SJCRH30 (cell line): ENCODE measurements at regions not wholly inside any gene's neighbourhood (a gene's known extent, or its start where the extent isn't known, plus 50 kb on each side); places are given as distances from the start of the nearest gene placed in this dataset.
A peak's percentile ranks its signal among the peaks of the same experiment; 100 is the strongest.
"Not testable (repeated sequence)": the region's sequence is repeated elsewhere in the genome, so short reads cannot be mapped to it uniquely, and the experiment has no call there.

Source experiments
- DNase-seq, 2 experiments: peaks; one replicate each; pipeline ENCODE4 v3.0.0-alpha.2; 2015 to 2020
- H3K27ac ChIP-seq: fragments of 250-450 bp; sonication (Bioruptor Pico); 2 replicates; pipeline ENCODE4 v1.5.1; 2020; ENCODE audit warnings: mild to moderate bottlenecking, moderate library complexity
- H3K27me3 ChIP-seq: fragments of 250-450 bp; sonication (Bioruptor Pico); 2 replicates; pipeline ENCODE4 v1.5.1; 2020; ENCODE audit warnings: mild to moderate bottlenecking, moderate library complexity
- H3K36me3 ChIP-seq: fragments of 250-450 bp; sonication (Bioruptor Pico); 2 replicates; pipeline ENCODE4 v1.5.1; 2020; ENCODE audit warnings: mild to moderate bottlenecking, moderate library complexity
- H3K4me1 ChIP-seq: fragments of 250-450 bp; sonication (Bioruptor Pico); 2 replicates; pipeline ENCODE4 v1.5.1; 2020; ENCODE audit warnings: mild to moderate bottlenecking, moderate library complexity
- H3K4me3 ChIP-seq: fragments of 250-450 bp; sonication (Bioruptor Pico); 2 replicates; pipeline ENCODE4 v1.5.1; 2020; ENCODE audit warnings: mild to moderate bottlenecking, moderate library complexity
- H3K9me3 ChIP-seq: fragments of 250-450 bp; sonication (Bioruptor Pico); replicated peaks from 2 replicates; pipeline ENCODE4 v1.5.1; 2020; ENCODE audit warnings: mild to moderate bottlenecking, moderate library complexity

DNA sequence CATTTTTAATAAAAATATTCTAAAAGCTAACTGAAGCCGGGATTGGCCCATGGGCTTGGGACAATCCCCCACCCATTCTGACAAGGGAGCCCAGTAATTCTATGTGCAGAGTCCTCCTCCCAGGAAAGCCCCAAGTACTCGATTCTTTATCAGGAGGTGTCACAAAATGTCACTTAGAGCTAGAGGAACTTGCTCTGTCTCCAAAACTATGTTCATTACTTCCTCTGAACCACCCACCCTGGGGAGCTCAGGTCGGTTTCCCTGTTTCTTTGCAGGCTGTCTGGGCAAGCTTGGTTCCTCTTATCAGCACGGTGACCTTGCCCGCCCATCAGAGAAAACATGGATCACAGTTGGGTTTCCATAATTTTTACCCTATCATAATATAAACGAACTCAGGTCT, 430.6 kb upstream of the ID2 start:
- H3K27me3 ChIP-seq: no peaks in the 10 kb centered on the region; the same call in 1 of the 2 replicates
- DNase-seq: no peak
- H3K9me3 ChIP-seq: no peaks in the 10 kb centered on the region
- H3K27ac ChIP-seq: no peak overlapping the region
- H3K36me3 ChIP-seq: no peaks in the 10 kb centered on the region
- H3K4me3 ChIP-seq: no peak overlapping the region
- H3K4me1 ChIP-seq: no peaks in the 10 kb centered on the region

DNA sequence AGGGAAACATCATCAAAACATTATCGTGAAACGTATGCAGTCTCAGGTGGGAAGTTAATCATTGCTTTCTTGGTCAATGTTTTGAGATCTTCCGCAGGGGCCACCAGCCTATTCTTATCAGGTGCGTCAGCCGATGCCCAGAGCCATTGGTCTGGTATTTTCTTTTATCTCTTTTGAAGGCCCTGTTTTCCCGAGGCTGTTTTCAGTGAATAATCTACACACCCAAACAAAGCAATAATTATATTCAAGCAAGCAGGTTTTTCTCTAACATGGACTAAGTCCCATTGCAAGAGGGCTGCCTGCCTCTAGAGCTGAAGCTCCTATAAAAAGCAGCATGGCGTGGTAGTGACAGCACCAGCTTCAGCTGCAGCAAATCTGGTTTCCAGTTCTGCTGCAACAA, 430.0 kb upstream of the ID2 start:
- no peaks in the 10 kb centered on the region; the same call in 1 of the 2 replicates for H3K27me3 ChIP-seq
- H3K4me3 ChIP-seq: no peak overlapping the region
- no peak overlapping the region for H3K27ac ChIP-seq
- no peaks in the 10 kb centered on the region for H3K4me1 ChIP-seq
- no peak for DNase-seq
- no peaks in the 10 kb centered on the region for H3K36me3 ChIP-seq
- no peaks in the 10 kb centered on the region for H3K9me3 ChIP-seq

DNA sequence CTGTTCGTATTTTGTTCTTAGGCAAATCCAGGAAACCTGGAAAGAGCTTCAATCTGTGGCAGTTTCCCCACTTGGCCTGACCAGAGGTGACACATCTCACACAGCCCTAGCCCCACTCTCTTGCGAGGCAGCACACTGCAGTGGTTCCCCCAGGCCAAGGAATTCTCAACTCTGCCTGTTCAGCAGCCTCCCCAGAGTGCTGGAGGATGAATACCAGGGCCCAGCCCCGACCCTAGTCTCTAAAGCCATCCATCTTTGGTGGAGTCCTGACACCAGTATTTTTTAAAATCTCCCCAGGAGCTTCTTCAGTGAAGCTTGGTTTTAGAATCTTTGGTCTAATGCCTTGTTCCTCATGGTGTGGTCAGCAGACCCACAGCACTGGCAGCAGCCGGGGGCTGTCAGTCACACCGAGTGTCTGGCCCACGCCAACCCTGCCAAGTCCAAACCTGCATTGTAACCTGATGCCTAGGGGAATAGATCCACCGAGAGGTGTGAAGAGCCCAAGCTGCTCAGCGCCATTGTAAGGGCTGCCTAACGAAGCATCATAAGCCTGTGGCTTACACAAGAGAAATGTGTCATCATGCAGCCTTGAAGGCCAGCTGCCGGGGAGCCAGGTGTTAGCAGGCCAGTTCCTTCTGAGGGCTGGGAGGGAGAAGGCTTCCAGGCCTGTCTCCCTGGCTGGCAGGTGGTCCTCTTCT, 428.7 kb upstream of the ID2 start:
- DNase-seq: peak in 1 of 2 experiments; percentile 29
- H3K9me3 ChIP-seq: no peaks in the 10 kb centered on the region
- no peak overlapping the region for H3K27ac ChIP-seq
- H3K27me3 ChIP-seq: no peaks in the 10 kb centered on the region; the same call in 1 of the 2 replicates
- H3K4me1 ChIP-seq: no peaks in the 10 kb centered on the region
- H3K4me3 ChIP-seq: no peak overlapping the region
- no peaks in the 10 kb centered on the region for H3K36me3 ChIP-seq

DNA sequence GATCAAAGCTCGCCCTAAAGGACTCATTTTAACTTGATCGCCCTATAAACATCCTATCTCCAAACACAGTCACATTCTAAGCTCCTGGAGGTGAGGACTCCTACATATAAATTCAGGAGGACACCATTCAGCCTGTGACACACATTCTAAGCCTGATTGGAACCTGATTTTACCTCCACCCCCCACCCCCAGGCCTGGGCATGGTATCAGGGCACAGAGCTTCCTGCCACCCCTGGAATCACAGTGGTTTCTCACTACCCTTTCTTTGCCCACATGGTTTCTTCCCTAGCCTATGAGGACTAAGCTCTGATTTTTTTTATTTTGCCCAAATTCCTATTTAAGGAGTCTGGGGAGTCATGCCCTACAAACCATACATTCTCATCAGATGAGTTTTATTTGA, 428.1 kb upstream of the ID2 start:
- Histone ChIP-seq H3K4me3 (no peak overlapping the region), H3K27me3 (no peaks in the 10 kb centered on the region; the same call in 1 of the 2 replicates), H3K36me3 (no peaks in the 10 kb centered on the region), H3K9me3 (no peaks in the 10 kb centered on the region), H3K4me1 (no peaks in the 10 kb centered on the region), H3K27ac (no peak overlapping the region)
- no peak for DNase-seq

DNA sequence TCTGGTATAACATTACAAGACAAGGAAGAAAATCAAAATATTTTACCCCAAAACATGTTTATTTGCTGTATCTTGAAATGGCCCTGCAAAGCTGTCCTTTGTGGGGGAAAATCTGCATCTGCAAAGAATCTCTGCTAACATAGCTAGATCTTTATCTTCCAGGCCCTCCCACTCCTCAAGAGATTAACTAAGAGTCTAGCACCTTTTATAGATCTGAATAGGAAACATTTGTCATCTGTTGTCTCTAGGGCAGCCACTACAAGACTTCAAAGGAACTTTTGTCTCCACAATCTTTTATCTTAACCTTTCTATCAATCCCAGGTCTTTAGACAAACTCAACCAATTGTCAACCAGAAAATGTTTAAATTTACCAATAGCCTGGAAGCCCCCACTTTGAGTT, 427.6 kb upstream of the ID2 start:
- DNase-seq, H3K27me3 ChIP-seq, H3K36me3 ChIP-seq, H3K9me3 ChIP-seq, H3K4me3 ChIP-seq, H3K27ac ChIP-seq, H3K4me1 ChIP-seq: not testable (repeated sequence)

DNA sequence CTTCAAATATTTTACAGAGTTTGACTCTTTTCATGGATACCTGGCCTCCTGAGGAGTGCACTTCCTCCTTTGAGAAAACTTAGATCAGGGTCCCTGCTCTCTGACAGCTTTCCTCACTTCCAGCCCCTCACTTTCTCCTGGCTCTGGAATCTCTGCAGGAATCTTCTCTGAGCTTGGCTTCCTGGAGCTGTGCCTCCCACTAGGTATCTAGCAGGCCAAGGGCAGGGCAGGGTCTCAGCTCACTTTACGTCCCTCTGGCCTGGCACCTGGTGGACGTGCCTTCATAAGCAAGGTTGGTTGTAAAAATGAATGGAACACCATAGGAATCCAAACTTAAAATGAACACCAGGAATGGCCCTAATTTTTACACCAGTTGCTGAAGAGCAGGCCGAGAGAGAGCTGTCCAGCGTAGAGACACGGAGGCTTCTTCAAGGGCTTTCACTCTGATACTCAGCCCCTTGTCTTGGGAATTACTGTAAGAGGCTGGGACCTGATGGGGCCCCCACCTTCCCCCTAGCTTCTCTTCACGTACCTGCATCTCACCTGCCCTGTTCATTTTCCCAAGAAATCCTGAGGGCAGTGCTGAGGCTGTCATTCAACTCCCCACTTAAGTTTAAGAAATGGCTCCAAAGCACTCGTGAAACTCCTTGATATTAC, 426.9 kb upstream of the ID2 start:
- no peak overlapping the region for H3K27ac ChIP-seq
- no peaks in the 10 kb centered on the region for H3K4me1 ChIP-seq
- H3K36me3 ChIP-seq: no peaks in the 10 kb centered on the region
- no peaks in the 10 kb centered on the region; the same call in 1 of the 2 replicates for H3K27me3 ChIP-seq
- no peaks in the 10 kb centered on the region for H3K9me3 ChIP-seq
- DNase-seq: no peak
- no peak overlapping the region for H3K4me3 ChIP-seq

DNA sequence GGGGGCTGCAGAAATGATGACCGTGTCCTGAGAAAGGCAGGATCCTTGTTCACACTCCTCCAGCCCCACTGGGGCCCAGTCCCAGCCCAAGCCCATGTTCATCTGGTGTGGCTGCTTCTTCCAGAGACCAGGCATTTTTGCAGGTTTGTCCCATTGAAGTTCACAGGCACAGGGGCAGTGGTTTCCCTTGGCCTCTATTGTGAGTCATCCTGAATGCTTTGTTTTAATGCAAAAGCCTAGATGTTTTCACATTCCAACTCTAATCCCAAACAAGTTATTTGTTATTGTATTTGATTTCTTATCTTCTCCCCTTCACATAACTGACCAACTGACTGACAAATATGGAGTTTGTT, 426.4 kb upstream of the ID2 start:
- DNase-seq: no peak
- Histone ChIP-seq H3K9me3 (no peaks in the 10 kb centered on the region), H3K36me3 (no peaks in the 10 kb centered on the region), H3K27ac (no peak overlapping the region), H3K4me1 (no peaks in the 10 kb centered on the region), H3K27me3 (no peaks in the 10 kb centered on the region; the same call in 1 of the 2 replicates), H3K4me3 (no peak overlapping the region)

DNA sequence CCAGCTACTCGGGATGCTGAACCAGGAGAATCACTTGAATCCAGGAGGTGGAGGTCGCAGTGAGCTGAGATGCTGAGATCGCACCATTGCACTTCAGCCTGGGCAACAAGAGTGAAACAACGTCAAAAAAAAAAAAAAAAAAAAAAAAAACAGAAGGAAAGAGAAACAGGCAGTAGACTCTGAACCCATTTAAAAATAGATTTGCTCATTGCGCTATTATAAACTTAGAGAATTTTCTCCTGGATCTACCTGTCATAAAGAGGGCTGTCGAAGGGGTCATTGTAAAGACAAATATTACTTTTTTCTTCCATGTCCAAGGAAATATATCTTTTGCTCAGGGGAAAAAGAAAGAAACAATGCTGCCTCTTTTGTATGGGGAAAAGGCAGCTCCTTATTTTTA, 425.0 kb upstream of the ID2 start:
- Histone ChIP-seq H3K4me3 (no peak overlapping the region), H3K4me1 (no peaks in the 10 kb centered on the region), H3K27ac (no peak overlapping the region), H3K27me3 (no peaks in the 10 kb centered on the region; the same call in 1 of the 2 replicates), H3K36me3 (no peaks in the 10 kb centered on the region), H3K9me3 (no peaks in the 10 kb centered on the region)
- DNase-seq: no peak

DNA sequence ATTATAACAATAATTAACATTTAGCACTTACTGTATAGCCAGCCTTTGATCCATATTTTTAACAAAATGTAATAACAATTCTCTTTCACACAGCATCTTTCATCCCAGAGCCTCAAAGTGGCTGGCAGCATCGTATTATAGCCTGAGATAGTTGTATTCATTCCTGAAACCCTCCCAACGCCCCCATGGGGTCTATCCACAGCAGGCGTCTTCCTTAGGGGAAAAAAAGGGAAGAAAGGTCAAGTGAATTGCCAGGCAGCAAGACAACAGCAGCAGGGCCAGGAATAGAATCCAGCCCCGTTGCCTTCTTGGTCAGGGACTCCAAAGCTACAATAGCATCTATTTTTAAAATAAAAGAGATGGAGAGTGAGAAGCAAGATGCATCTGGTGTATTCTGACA, 424.4 kb upstream of the ID2 start:
- no peak overlapping the region for H3K27ac ChIP-seq
- DNase-seq: no peak

DNA sequence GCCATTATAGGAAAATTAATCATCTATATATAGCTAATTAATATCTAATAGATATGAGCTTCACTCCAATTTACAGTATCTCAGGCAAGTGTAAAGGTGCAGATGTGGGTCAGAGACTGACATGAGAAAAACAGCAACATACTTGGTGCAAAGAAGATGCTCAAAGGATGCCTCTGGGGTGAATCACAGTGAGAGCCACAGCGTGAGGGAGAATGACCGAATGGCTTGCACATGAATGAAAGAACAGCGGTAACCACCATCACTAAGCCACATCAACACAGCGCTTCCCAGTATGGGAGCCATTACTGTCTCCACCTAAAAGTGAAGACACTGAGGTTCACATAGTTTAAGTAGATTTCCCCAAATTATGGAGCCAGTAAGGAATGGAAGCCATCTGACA, 423.4 kb upstream of the ID2 start:
- Histone ChIP-seq H3K27me3 (no peaks in the 10 kb centered on the region), H3K4me1 (no peaks in the 10 kb centered on the region), H3K27ac (no peak overlapping the region), H3K9me3 (no peaks in the 10 kb centered on the region), H3K4me3 (no peak overlapping the region), H3K36me3 (no peaks in the 10 kb centered on the region)
- no peak for DNase-seq

More for the DNA sequence above, 424.4 kb upstream of the ID2 start:
- H3K9me3 ChIP-seq: no peaks in the 10 kb centered on the region
- no peaks in the 10 kb centered on the region for H3K27me3 ChIP-seq
- H3K36me3 ChIP-seq: no peaks in the 10 kb centered on the region
- H3K4me3 ChIP-seq: no peak overlapping the region
- no peaks in the 10 kb centered on the region for H3K4me1 ChIP-seq

DNA sequence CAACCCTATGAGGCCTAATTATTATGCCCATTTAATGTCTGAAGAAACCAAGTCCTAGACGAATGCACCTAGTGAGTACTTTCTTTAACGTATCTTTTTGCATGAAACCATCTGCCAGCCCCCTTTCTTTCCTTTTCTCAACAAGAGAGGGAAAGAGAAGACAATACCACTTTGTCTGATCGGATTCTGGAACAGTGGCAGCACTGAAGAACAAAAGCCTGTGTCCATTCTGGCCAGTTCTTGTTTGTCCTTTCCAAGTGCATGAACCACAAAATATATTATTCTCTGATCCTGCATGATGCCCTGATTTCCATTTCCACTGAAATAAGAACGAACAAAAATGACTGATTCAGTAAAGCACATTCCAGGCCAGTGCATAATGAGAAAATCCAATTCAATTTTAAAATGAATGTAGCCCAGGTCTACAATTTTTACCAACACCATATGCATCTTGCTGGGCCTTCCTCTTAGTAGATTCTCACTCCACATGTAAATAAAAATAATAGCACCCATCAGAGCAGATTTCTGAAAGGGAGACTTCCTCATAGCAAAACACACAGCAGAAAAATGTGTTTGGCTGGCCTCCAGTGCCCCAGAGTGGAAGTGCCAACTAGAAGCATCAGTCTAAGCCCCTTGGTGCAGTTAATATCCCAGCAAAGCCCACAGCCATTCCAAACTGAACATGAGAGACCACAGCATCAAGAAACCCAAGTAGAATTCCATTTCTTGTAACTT, 422.6 kb upstream of the ID2 start:
- DNase-seq: no peak
- Histone ChIP-seq H3K27me3 (no peaks in the 10 kb centered on the region), H3K9me3 (no peaks in the 10 kb centered on the region), H3K4me3 (no peak overlapping the region), H3K4me1 (no peaks in the 10 kb centered on the region), H3K27ac (no peak overlapping the region), H3K36me3 (no peaks in the 10 kb centered on the region)

DNA sequence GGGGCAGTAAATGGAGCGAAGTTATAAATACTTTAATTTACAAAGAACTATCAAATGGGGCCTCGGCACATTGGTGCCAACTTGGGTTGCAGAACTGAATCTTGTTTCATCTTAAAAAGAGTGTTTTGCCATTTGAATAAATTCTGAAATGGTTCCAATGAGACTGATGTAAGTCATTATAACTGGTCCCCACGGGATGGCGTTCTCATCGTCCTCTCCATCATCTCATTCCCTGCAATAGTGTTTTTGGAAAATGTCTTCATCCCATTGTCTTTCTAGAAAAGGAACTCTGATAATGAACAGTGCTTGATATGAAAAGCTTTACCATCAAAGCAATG, 422.0 kb upstream of the ID2 start:
- no peak overlapping the region for H3K4me3 ChIP-seq
- no peaks in the 10 kb centered on the region for H3K4me1 ChIP-seq
- no peak for DNase-seq
- no peaks in the 10 kb centered on the region for H3K9me3 ChIP-seq
- H3K27me3 ChIP-seq: no peaks in the 10 kb centered on the region
- H3K27ac ChIP-seq: no peak overlapping the region
- H3K36me3 ChIP-seq: no peaks in the 10 kb centered on the region

DNA sequence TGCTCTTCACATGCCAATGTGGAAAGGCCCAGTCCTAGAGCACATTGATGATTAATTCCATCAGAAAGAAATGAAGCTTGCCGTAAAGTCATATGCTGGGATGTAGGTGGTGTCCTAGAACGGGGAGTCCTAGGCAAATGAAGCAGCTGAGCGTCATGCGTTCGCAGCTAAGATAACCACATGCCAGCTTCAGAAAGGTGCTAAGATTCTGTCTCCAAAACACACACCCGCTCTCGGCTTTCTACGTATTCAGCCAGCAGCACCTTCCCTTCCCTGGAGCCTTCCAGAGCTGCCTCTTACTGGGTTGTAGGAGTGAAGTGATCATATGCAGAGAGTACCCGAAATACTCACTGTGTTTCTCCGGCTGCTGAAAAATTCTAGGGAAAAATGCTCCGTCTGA, 421.6 kb upstream of the ID2 start:
- Histone ChIP-seq H3K36me3 (no peaks in the 10 kb centered on the region), H3K27me3 (no peaks in the 10 kb centered on the region), H3K4me1 (no peaks in the 10 kb centered on the region), H3K4me3 (no peak overlapping the region), H3K9me3 (no peaks in the 10 kb centered on the region), H3K27ac (no peak overlapping the region)
- DNase-seq: no peak

DNA sequence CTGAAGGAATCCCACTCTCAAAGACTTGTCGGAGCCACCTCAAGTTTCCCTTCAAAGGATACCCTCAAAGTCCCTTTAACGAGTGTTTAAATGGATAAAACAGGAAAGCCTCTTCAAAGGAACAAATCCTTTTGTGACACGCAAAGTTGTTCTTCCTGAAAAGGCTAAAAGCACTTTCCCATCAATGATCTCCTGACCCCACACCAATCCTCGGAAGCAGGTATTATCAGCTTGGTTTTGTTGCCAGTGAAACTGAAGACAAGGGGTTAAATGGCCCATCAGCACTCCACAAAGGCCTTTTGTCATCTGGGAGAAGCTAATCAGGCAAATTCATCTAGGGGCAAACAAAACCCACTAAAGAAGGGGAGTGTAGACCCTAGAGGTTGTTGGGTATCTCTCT, 418.0 kb upstream of the ID2 start:
- H3K27me3 ChIP-seq: no peaks in the 10 kb centered on the region
- no peak overlapping the region for H3K27ac ChIP-seq
- no peaks in the 10 kb centered on the region for H3K9me3 ChIP-seq
- H3K36me3 ChIP-seq: no peaks in the 10 kb centered on the region
- no peak for DNase-seq
- H3K4me3 ChIP-seq: no peak overlapping the region
- H3K4me1 ChIP-seq: no peaks in the 10 kb centered on the region

DNA sequence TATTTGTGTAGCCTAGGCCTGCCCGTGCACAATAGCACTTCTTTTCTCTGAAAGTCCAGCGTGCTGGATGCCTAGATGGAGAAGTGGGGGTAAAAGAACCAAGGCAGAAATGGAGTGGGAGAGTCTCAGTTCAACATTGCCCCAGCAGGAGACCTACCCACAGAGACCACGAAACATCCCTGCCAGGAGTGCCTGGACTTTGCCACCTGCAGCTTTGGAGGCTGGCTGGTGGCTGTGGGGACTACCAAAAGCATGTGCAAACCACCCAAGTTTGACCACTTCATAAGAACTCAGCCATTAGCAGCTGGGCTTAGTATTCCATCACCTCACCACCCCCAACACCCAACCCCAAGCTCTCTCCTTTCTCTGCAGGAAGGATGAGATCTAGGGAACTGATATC, 416.9 kb upstream of the ID2 start:
- H3K27me3 ChIP-seq: no peaks in the 10 kb centered on the region
- DNase-seq: no peak
- H3K27ac ChIP-seq: no peak overlapping the region
- H3K36me3 ChIP-seq: no peaks in the 10 kb centered on the region
- H3K4me1 ChIP-seq: no peaks in the 10 kb centered on the region
- H3K4me3 ChIP-seq: no peak overlapping the region
- no peaks in the 10 kb centered on the region for H3K9me3 ChIP-seq
